Muscle of leg (tissue), 3 donors: ENCODE measurements at regions not wholly inside any gene's neighbourhood (a gene's known extent, or its start where the extent isn't known, plus 50 kb on each side); places are given as distances from the start of the nearest gene placed in this dataset.
"Not testable (repeated sequence)": the region's sequence is repeated elsewhere in the genome, so short reads cannot be mapped to it uniquely, and the experiment has no call there.

Experiments
- DNase-seq: peaks from one replicate; pipeline ENCODE4 v3.0.0; 2013
- H3K27ac ChIP-seq: one replicate; pipeline ENCODE4 v1.5.1; 2013; ENCODE audit warnings: mild to moderate bottlenecking, low read length, control low read depth
- H3K27me3 ChIP-seq: one replicate; pipeline ENCODE4 v1.6.1; 2013; ENCODE audit warnings: low read length; ENCODE audit not compliant: control insufficient read depth, insufficient read depth
- H3K36me3 ChIP-seq: one replicate; pipeline ENCODE4 v1.6.1; 2013; ENCODE audit warnings: low read length; ENCODE audit not compliant: control insufficient read depth, insufficient read depth
- H3K4me1 ChIP-seq: one replicate; pipeline ENCODE4 v1.6.1; 2013; ENCODE audit warnings: low read length; ENCODE audit not compliant: control insufficient read depth, insufficient read depth
- H3K4me3 ChIP-seq: one replicate; pipeline ENCODE4 v1.5.1; 2013; ENCODE audit warnings: low read length, control low read depth
- H3K9me3 ChIP-seq: replicated peaks from 2 replicates; pipeline ENCODE4 v1.6.1; 2013; ENCODE audit warnings: low read depth, low read length; ENCODE audit not compliant: control insufficient read depth
- WGBS: methylation state at CpG from one replicate; pipeline ENCODE4 v1.1.5; 2013; ENCODE audit warnings: missing lambda C conversion rate; ENCODE audit not compliant: insufficient coverage; 5-methylcytosine and 5-hydroxymethylcytosine counted together

DNA sequence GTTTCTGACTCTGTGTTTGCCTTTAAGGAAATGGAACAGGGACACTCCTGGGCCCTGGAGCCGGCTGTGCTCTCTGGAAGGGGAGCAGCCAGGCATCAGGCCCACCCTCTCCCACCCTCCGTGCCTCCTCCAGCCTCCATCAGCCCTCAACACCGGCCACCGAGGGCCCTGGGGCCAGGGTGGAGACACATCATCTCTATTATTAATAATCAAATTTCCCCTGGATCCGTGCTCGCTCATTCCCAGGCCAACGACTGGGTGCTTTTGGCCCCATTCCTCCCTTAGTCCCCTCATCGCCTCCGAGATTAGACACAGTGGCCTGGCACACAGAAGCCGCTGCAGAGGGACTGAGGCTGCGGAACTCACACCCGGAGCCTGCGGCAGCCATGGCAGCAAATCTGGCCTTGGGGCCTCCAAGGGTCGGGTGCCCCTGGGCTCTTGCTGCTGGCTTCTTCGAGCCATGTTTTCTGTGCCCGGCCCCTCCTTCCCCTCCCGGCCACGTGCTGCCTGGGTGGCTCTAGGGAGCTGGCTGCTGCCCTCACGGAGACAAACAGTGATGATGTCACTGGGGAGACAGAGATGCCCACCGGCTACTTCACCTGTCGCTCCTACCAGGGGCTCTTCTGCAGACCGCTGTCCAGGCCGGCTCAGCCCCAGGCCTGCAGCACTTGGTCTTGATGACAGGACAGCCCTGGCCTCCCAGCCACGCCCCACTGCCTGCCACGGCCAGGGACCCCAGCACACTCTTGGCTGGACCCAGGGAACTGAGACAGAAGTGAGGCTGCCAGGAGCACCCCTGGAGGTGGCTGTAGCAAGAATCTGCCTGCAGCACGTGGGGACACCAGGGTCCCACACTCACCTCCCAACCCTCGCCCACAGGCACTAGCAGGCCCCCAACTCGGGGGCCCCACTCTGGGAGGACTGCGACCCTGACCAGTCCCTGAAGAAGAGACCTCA lies 76.6 kb upstream of the PPP1R26 start:
- no peak for DNase-seq
- Histone ChIP-seq H3K4me1 (peaks cover 7% of the 10 kb centered on the region), H3K9me3 (peaks cover 2% of the 10 kb centered on the region), H3K4me3 (no peak overlapping the region), H3K27me3 (no peaks in the 10 kb centered on the region), H3K36me3 (no peaks in the 10 kb centered on the region), H3K27ac (no peak overlapping the region)
- 70% methylated on average over 26 of the region's 29 CpGs for whole genome bisulfite sequencing

DNA sequence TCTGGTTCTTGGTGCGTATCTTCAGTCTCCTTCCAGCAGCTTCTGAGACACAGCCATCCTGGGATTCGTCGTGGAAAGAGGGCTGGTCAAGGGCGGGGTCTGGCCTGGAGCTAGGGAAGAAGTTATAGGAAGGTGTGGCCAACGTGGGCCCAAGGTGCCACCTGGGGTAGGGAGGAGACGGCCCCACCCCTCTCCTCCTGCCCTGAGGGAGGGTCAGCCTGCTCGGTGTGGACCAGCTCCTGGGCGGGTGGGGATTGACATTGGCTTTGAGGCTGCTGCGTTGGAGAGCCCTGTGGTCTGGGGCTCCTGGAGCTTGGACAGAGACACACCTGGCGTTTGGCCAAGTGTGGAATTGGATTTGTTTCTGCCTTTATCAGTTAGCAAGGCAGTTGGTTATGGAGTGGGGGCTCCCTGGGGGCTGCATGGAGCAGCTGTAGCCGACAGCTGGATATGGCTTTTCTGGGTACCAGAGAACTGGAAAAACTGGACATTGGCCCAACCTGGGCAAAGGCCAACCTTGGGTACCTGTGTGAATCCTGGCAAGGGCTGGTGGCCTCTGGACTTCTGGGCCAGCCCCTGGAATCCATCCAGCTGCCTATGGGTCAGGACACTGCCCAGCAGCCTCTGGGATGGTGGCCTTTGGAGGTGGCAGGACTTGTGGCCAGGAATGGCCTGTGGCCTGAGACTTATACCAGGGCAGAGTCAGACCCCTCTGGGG lies 75.7 kb upstream of the PPP1R26 start:
- Histone ChIP-seq H3K27me3 (no peaks in the 10 kb centered on the region), H3K36me3 (no peaks in the 10 kb centered on the region), H3K4me1 (peaks cover 7% of the 10 kb centered on the region), H3K4me3 (no peak overlapping the region), H3K9me3 (peaks cover 2% of the 10 kb centered on the region), H3K27ac (no peak overlapping the region)
- peak; percentile 14 for DNase-seq
- WGBS = 47% methylated on average over 5 of the region's 11 CpGs

DNA sequence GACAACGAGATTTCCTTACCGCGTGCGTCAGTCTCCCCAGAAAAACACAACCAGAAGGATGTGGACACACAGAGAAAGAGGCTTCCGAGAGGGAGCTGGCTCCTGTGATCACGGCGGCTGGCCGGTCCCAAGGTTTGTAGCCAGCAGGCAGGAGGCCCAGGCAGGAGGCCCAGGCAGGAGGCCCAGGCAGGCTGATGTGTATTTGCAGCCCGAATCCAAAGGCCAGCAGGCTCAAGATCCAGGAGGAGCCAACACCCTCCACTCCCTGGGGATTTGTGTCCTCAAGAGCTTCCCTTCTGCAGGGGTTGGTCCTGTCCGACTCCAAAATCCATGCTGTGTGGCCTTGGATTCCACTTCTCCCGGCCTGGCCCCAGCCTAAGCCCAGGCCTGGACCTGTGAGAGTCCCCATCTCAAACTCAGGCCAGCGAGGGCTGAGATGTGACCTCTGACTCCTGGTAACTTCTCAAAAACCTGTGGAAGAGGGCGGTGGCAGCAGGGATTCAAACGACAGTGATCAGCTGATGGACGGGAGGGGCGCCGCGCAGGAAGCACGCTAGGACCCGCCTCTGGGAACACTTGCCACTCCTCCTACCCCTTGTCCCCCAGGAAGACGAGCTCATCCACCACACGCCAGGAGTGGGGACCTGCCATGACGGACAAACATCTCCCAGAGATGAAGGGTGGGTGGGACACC lies 75.0 kb upstream of the PPP1R26 start:
- Histone ChIP-seq H3K9me3 (peaks cover 2% of the 10 kb centered on the region), H3K4me1 (peaks cover 7% of the 10 kb centered on the region), H3K27me3 (no peaks in the 10 kb centered on the region), H3K27ac (no peak overlapping the region), H3K36me3 (no peaks in the 10 kb centered on the region), H3K4me3 (no peak overlapping the region)
- DNase-seq = no peak
- WGBS = 60% methylated on average over 10 of the region's 23 CpGs

DNA sequence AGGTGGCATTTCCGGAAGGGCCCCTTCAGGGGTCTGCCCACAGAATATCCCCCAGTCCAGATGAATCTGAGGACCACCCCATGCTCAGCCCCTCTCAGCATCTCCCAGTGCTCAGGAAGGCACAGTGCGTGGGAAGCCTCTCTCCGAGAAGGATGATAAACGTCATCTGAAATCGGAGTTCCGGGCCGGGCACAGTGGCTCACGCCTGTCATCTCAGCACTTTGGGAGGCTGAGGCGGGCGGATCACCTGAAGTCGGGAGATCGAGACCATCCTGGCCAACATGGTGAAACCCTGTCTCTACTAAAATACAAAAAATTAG lies 74.5 kb upstream of the PPP1R26 start:
- not testable (repeated sequence) for DNase-seq, H3K36me3 ChIP-seq, H3K27ac ChIP-seq, H3K4me3 ChIP-seq, H3K4me1 ChIP-seq, H3K9me3 ChIP-seq, H3K27me3 ChIP-seq
- 90% methylated on average over 11 of the region's 12 CpGs for WGBS

DNA sequence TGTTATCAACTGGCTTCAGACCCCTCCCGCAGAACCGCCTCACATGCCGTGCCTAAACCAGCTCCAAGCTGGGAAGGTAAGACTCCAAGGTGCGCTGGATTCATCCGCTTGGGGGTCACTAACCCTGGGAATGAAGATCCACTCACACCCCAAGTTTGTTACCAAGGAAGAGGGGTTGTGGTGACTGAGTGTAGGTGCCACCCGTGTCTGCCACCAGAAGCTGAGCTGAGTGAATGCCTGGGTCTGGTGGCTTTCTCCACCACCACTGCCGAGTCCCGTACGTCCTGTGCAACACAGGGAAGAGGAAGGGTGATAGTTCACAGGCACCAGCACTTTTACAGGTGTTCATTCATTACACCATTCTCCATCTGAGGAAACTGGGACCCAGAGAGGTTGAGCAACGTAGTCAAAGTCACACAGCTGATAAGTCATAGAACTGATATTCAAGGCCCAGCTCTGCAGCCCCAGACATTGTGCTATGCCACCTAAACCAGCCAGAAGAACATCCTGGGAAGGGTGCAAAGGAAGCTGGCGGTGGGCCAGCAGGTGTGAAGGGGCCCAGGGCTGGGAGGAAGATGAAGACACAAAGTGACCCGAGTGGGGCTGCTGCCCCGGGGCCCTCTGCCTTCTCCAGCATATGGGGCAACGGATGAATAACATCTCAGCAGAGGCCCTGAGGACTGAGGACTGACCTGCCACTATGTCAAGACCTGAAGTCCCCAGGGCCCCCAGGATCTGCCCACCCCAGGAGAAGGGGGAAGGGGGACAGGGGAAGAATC lies 70.9 kb upstream of the PPP1R26 start:
- 90% methylated on average over 5 of the region's 14 CpGs for WGBS
- H3K36me3 ChIP-seq = no peaks in the 10 kb centered on the region
- no peak overlapping the region for H3K27ac ChIP-seq
- H3K27me3 ChIP-seq = peaks cover 9% of the 10 kb centered on the region
- H3K9me3 ChIP-seq = peaks cover 2% of the 10 kb centered on the region
- H3K4me1 ChIP-seq = peaks cover 7% of the 10 kb centered on the region
- H3K4me3 ChIP-seq = no peak overlapping the region
- DNase-seq = no peak

DNA sequence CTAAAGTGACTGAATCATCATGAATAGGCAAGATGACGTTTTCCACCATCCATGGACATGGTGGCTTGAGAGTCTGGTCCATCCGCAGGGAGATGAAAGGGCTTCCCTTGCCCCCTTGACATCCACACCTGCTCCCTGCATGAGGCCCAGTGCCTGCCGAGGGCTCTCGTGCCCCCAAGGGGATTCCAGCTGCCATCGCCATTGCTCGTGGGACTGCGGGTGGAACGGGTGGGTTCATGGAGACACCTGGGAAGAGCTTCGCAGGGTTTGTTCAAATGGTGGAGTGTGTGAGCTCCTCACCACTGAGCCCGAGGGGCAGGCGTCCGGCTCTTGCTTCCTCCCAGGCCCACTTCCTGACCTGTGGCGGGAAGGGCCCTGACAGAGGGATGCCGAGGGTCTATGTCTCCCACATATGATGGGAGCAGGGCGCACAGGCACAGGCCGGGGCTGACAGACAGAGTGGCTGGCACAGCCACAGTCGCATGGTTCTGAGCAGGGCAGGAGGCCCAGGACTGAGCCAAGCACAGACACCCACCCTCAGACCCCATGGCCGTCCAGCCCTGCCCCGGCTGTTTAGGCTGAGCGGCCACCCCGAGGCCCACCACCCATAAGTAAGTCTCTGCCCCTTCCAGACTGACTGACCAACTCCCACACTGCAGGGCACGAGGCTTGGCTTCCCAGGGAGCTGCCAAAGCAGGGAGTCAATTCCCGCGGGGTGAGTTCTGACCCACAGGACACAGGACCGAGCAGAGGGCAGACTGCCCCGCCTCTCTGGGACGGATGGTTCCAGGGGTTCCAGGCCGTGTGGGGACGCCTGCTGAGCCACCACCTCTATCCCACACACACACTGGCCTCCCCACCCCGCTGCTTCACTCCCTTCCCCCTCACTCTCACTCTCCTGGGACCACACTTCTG lies 70.0 kb upstream of the PPP1R26 start:
- Histone ChIP-seq H3K27me3 (peaks cover 11% of the 10 kb centered on the region), H3K4me3 (no peak overlapping the region), H3K4me1 (no peaks in the 10 kb centered on the region), H3K9me3 (peaks cover 2% of the 10 kb centered on the region), H3K36me3 (no peaks in the 10 kb centered on the region), H3K27ac (no peak overlapping the region)
- 81% methylated on average over 24 of the region's 30 CpGs for WGBS
- no peak for DNase-seq

DNA sequence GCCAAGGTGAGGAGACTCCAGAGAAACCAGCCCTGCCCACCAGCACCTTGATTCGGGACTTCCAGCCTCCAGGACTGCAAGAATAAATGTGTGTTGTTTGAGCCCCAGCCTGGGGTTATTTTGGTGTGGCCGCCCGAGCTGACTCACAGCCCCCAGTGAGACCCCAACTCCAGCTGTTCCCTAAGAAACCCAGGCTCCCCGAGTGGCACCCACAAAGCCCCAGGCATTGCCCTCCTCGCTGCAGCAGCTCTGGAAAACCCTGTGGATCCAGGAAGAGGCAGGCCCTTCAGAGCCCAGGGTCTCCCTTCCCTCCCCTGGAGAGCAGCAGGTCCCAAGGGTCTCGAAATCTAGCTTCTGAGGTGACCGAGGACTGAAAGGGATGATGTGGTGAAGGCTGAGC lies 69.2 kb upstream of the PPP1R26 start:
- Histone ChIP-seq H3K9me3 (peaks cover 2% of the 10 kb centered on the region), H3K27me3 (peaks cover 11% of the 10 kb centered on the region), H3K4me1 (no peaks in the 10 kb centered on the region), H3K36me3 (no peaks in the 10 kb centered on the region), H3K27ac (no peak overlapping the region), H3K4me3 (no peak overlapping the region)
- WGBS = 83% methylated on average over 4 of the region's 7 CpGs
- DNase-seq = no peak

DNA sequence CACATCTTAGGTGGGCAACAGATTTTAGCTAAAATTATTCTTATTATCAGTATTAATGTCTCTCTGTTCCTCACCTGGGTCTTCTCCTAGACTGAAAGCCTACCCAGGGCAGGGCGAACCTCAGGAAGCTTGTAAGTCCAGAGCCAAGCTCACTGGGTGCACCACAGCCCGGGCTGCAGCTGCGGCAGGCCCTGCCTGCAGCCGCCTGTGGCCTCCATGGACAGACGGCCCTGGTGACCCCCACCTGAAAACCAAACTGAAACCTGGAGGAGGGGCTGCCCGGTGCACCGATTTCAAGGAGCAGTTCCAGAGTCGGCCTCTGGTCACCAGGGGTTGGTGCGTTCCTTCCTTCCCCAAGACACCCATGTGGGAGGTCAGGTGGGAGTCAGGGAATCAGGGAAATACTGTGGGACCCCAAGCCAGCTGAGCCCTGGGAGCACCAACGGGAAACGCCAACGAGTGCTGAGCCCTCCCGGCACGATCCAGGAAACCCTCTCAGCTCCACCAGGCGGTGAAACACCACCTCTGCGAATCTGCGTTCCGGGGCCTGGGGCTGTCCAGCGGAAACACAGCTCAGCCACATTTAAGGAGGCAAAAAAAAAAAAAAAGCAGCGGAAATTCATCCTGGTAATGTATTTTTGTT lies 68.6 kb upstream of the PPP1R26 start:
- H3K4me1 ChIP-seq = no peaks in the 10 kb centered on the region
- H3K27ac ChIP-seq = no peak overlapping the region
- DNase-seq = no peak
- WGBS = 81% methylated on average over 9 of the region's 20 CpGs
- peaks cover 2% of the 10 kb centered on the region for H3K9me3 ChIP-seq
- H3K27me3 ChIP-seq = peaks cover 11% of the 10 kb centered on the region
- no peaks in the 10 kb centered on the region for H3K36me3 ChIP-seq
- no peak overlapping the region for H3K4me3 ChIP-seq

DNA sequence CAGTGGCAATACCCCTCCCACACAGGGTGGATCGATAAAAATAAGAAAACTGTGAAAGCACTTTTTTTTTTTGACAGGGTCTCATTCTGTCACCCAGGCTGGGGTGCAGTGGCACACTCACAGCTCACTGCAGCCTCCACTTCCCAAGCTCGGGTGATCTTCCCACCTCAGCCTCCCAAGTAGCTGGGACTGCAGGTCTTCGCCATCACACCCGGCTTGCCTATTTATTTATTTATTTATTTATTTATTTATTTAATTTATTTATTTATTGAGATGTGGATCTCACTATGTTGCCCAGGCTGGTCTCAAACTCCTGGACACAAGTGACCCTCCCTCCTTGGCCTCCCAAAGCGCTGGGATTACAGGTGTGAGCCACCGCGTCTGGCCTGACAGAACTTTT lies 68.0 kb upstream of the PPP1R26 start:
- not testable (repeated sequence) for H3K4me1 ChIP-seq, H3K27ac ChIP-seq, H3K4me3 ChIP-seq, H3K9me3 ChIP-seq, H3K36me3 ChIP-seq, DNase-seq
- 100% methylated on average over 1 of the region's 7 CpGs for WGBS
- H3K27me3 ChIP-seq = peaks cover 11% of the 10 kb centered on the region
